ENCODE measurements at regions not wholly inside any gene's neighbourhood (a gene's known extent, or its start where the extent isn't known, plus 50 kb on each side); places are given as distances from the start of the nearest gene placed in this dataset.
"Not testable (repeated sequence)": the region's sequence is repeated elsewhere in the genome, so short reads cannot be mapped to it uniquely, and the experiment has no call there.

- DNase-seq: no peak
Observed at GRCh38 chr7:65453341-65454030, 79.8 kb downstream of the ZNF92 start.

GRCh38 chr7:65454469-65454868 lies 80.8 kb downstream of the ZNF92 start:
- DNase-seq: no peak

- DNase-seq: not testable (repeated sequence)
Observed at GRCh38 chr7:65455050-65455449, 81.4 kb downstream of the ZNF92 start.

GRCh38 chr7:65457705-65458104 lies 84.0 kb downstream of the ZNF92 start:
- DNase-seq: no peak

GRCh38 chr7:65459438-65459837 lies 85.8 kb downstream of the ZNF92 start:
- DNase-seq: no peak

GRCh38 chr7:65462148-65462716 lies 88.6 kb downstream of the ZNF92 start:
- no peak for DNase-seq

- no peak for DNase-seq
Observed at GRCh38 chr7:65463184-65463583, 89.5 kb downstream of the ZNF92 start.

- not testable (repeated sequence) for DNase-seq
Observed at GRCh38 chr7:65469919-65470558, 96.4 kb downstream of the ZNF92 start.

GRCh38 chr7:65471587-65471986 lies 97.9 kb downstream of the ZNF92 start:
- no peak for DNase-seq

GRCh38 chr7:65475040-65475726 lies 101.5 kb downstream of the ZNF92 start:
- no peak for DNase-seq

GRCh38 chr7:65475734-65476319 lies 102.2 kb downstream of the ZNF92 start:
- DNase-seq: no peak

- no peak for DNase-seq
Observed at GRCh38 chr7:65477326-65477725, 103.7 kb downstream of the ZNF92 start.

- no peak for DNase-seq
Observed at GRCh38 chr7:65489260-65489767, 115.7 kb downstream of the ZNF92 start.

GRCh38 chr7:65496697-65497096 lies 123.0 kb downstream of the ZNF92 start:
- DNase-seq: not testable (repeated sequence)

- no peak for DNase-seq
Observed at GRCh38 chr7:65503434-65504152, 129.9 kb downstream of the ZNF92 start.

GRCh38 chr7:65504504-65505319 lies 131.1 kb downstream of the ZNF92 start:
- DNase-seq: not testable (repeated sequence)

GRCh38 chr7:65505320-65505633 lies 131.6 kb downstream of the ZNF92 start:
- DNase-seq: not testable (repeated sequence)

- not testable (repeated sequence) for DNase-seq
Observed at GRCh38 chr7:65508581-65509367, 135.1 kb downstream of the ZNF92 start.

GRCh38 chr7:65509368-65510186 lies 135.9 kb downstream of the ZNF92 start:
- DNase-seq: no peak

- DNase-seq: not testable (repeated sequence)
Observed at GRCh38 chr7:65510187-65510538, 136.5 kb downstream of the ZNF92 start.

Data from activated CD8-positive, alpha-beta memory T cell treated with anti-CD3 and anti-CD28 coated beads for 24 hours (primary cell).